Hematopoietic multipotent progenitor cell (in vitro differentiated cells): ENCODE measurements at regions not wholly inside any gene's neighbourhood (a gene's known extent, or its start where the extent isn't known, plus 50 kb on each side); places are given as distances from the start of the nearest gene placed in this dataset.

ENCODE experiments used
- DNase-seq, 3 donors: peaks; one replicate each; pipeline ENCODE4 v3.0.0-alpha.2; 2011 to 2015; ENCODE audit warnings: low read depth in 2 of 3, low spot score in 2 of 3

GRCh38 chr6:137687818-137688217 lies 179.2 kb upstream of the TNFAIP3 start:
- DNase-seq, result no peak

- no peak for DNase-seq
These were observed 178.7 kb upstream of the TNFAIP3 start for GRCh38 chr6:137688230-137688971.

- DNase-seq, result no peak
These were observed 177.7 kb upstream of the TNFAIP3 start for GRCh38 chr6:137689377-137689776.

- DNase-seq, result no peak
These were observed 177.0 kb upstream of the TNFAIP3 start for GRCh38 chr6:137690034-137690433.

- DNase-seq, result no peak
These were observed 176.3 kb upstream of the TNFAIP3 start for GRCh38 chr6:137690721-137691120.

GRCh38 chr6:137692308-137692707 lies 174.8 kb upstream of the TNFAIP3 start:
- DNase-seq, result no peak

- no peak for DNase-seq
These were observed 174.3 kb upstream of the TNFAIP3 start for GRCh38 chr6:137692806-137693205.

GRCh38 chr6:137693711-137694110 lies 173.3 kb upstream of the TNFAIP3 start:
- DNase-seq, result no peak

GRCh38 chr6:137696765-137697164 lies 170.3 kb upstream of the TNFAIP3 start:
- DNase-seq, result no peak

GRCh38 chr6:137697267-137697938 lies 169.7 kb upstream of the TNFAIP3 start:
- no peak for DNase-seq

GRCh38 chr6:137698636-137699030 lies 168.4 kb upstream of the TNFAIP3 start:
- peak in 2 of 3 donors; percentile 46 to 80 for DNase-seq

GRCh38 chr6:137699031-137699683 lies 167.9 kb upstream of the TNFAIP3 start:
- peak in 2 of 3 donors; percentile 36 to 69 for DNase-seq

- no peak for DNase-seq
These were observed 166.9 kb upstream of the TNFAIP3 start for GRCh38 chr6:137700161-137700560.

GRCh38 chr6:137700751-137701477 lies 166.1 kb upstream of the TNFAIP3 start:
- no peak for DNase-seq

- no peak for DNase-seq
These were observed 165.1 kb upstream of the TNFAIP3 start for GRCh38 chr6:137701942-137702341.

- no peak for DNase-seq
These were observed 164.2 kb upstream of the TNFAIP3 start for GRCh38 chr6:137702791-137703424.

- DNase-seq, result no peak
These were observed 162.3 kb upstream of the TNFAIP3 start for GRCh38 chr6:137704802-137705159.

- DNase-seq, result peak; percentile 46 to 83 (median 60)
These were observed 161.6 kb upstream of the TNFAIP3 start for GRCh38 chr6:137705160-137706082.

- no peak for DNase-seq
These were observed 160.8 kb upstream of the TNFAIP3 start for GRCh38 chr6:137706083-137706750.
